Stimulated activated CD4-positive, alpha-beta T cell treated with anti-CD3 and anti-CD28 coated beads, Interleukin-1b, Interleukin-23, amount 100 ng/mL, for 4 hours (primary cell): ENCODE measurements at regions not wholly inside any gene's neighbourhood (a gene's known extent, or its start where the extent isn't known, plus 50 kb on each side); places are given as distances from the start of the nearest gene placed in this dataset.

Experiments
- DNase-seq, 2 donors: peaks; one replicate each; pipeline ENCODE4 v3.0.0-alpha.2; 2020; ENCODE audit warnings: low read depth in 2 of 2

DNA sequence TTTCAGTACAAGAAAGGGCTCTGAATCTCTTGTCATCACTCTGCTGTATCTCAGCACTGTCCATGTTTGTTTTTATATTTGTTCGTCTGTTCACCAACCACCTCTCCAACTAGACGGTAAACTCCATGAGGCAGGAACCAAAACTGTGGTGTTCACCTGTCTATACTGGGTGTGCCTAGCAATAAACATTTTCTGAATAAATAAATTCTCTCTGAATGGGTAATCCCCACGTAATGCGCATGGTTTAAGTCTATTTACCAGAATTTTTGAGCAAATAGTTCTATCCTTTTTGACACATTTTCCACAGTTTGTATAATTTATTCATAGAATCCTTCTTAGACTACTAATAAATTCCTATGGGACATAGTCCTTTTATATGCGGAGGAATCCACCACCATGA is 400.6 kb upstream of the CFAP20DC start:
- no peak for DNase-seq

DNA sequence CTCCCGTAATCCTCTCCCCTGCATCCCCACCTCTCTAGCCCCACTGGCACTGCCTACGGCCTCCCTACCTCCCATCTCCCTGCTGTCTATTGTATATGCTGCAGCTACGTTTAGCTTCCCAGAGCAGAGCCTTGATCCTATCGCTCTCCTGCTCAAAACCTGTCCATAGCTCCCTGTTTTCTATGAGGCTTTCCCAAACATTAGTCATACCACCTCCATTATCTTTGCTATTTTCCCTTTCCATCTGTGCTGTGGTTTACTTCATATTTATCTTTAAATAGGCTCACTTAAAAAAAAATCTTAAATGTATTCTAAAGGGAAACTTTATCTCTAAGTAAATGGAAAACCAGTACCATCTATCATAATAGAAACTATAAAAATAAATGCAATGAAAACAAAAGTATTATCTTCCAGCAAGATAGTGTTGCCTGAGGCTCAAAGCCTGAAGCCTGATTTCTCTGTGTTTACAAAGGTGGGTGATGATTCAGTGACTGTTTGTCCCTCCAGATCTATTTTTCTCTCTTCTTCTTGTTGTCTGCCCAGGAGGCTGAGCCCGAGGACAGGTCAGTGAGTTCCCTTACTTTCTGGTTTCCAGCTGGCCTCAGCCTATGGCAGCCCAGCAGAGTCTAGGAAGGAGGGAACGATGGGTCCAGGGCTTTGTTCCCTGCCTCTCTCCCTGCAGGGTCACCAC is 397.1 kb upstream of the CFAP20DC start:
- DNase-seq: no peak

DNA sequence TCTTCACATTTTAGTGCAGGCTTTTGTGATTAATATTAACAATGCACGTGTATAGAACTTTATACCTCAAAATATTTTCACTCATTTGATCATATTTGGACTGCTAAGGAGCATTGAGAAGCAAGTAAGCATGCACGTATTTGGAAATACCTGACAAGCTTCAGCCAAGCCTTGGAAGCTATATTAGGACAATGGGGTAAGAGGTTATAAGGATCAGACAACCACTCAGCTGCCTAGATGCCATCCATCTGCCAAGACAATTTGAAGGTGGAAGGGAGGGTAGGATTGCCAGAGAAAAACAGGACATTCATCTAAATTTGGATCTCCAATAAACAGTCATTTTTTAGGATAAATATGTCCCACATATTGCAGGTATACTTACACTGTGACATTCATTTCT is 394.9 kb upstream of the CFAP20DC start:
- no peak for DNase-seq

DNA sequence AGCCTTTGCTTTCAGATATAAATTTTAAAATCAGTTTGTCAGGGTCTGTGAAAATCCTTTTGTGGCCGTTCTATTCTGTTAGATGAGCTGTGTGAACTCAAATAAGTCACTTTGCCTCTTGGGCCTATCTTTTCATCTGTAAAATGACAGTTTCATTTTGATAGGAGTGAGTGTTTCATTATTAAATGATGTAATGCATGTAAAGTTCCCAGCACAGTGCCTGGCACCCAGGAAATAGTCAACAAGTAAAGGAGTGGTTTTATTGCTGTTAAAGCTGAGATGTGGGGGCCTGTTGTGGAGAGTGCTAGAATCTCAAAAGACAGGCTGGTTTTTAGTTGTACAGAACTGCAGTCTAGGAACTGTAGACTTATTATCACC is 394.5 kb upstream of the CFAP20DC start:
- DNase-seq: no peak

DNA sequence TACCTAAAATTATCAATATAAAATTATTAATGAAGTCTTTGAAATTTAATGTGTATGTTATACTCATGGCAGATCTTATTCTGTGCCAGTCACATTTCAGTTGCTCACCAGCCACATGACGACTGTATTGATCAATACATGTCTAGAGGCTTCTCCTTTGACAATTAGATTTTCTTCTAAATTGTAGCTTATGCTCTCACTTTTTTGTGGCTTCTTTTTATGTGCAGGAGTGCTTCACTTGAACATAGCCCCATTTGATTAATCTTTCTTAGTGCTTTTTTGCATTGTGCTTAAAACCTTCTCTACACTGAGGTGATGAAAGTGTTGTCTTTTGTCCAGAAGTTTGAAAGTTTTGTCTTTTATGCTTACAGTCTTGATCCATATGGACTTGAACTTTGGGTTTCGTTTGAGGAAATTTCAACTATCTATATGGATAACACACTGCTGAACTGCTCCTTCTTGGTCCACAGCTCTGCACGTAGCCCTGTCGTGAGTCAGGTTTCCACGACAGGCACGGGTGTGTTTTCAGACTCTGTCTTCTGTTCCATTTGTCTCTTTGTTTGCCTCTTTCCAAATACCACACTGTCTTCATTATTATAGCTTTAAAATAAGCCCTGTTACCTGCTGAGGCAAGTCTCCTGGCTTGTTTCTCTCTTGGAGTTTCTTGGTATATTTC is 393.9 kb upstream of the CFAP20DC start:
- DNase-seq: no peak

DNA sequence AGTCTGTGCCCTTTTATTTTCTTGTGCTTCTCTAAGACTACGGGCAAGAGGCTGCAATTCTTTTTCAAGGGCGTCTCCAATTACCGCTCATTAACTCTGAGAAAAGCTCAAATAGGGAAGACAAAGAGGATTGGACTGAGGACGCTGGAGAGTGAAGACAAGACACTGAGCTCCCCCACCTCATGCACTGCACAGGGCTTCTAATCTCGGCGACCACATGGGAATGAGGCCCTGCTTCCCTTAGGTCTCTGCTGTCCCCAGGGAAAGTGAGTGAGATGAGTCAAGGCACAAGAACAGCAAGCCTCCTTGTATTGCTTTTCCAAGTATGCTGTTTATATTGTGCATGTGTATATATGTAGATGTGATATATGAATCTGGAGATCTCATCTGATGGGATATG is 392.2 kb upstream of the CFAP20DC start:
- DNase-seq: no peak

GRCh38 chr3:59440285-59441028 is 390.6 kb upstream of the CFAP20DC start:
- DNase-seq: no peak

DNA sequence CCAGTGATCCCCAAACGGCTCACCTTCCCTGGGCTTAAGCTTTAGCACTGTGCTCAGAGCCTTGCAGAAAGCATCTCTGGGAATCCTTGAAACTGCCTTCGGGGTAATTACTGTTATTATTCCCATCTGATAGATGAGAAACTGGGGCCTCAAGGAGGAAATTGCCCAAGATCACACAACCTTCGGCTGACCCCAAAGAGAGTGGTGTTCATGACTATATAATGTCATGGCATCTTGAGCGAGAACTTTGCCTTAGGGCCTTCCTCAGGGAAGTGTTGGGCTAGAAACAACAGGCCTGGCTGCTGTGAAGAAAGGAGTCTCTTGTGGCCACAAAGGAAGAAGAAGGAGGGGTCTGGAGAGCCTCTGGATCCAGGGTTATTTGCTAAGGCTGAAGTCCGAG is 388.7 kb upstream of the CFAP20DC start:
- no peak for DNase-seq

DNA sequence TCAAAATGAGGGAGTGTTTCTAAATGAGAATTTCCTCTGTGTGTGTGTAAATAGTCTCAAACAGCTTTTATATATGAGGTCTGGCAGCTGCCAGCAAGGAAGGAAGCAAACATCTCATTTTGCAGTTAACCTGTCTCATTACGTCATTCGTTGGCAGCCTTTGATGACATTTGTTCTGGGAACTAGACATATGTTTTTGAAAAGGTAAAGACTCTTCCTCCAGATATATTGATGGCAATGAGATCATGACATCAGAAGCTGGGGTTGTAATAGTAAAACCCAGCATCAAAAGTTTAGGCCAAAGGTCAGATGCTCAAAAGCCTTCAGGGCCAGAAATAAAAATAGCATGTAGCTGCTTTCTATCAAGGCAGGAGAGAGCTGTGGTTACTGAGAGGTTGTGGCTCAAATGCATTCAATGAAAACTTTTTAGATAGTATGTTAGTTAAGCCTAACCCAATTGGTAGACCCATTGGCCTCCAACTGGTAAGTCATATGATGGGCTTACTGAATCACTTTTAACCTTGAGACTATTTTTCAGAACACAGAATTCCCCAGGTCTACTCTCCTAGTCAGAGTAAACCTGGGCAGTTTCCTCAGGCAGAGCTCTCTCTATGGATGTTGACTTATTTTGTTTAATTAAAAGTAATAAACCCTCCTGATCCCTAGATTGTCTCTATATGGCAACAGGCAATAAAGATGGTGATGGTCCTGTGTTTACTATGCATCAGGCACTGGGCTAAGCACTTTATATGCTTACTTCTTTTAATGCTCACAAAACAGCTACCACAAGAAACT is 386.5 kb upstream of the CFAP20DC start:
- DNase-seq: no peak

DNA sequence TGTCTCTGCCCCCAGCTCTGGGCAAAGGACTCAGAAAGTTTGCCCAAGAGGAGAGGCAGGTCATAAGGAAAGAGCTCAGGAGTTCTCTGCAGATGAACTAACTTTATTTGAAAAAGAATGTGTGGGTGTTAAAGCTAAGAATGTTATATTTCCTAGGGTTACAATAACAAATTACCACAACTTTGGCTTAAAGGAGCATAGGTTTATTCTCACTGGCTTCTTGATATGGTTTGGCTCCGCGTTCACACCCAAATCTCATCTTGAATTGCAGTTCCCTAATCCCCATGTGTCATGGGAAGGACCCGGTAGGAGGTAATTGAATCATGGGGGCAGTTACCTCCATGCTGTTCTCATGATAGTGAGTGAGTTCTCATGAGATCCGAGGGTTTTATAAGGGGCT is 383.7 kb upstream of the CFAP20DC start:
- DNase-seq: no peak

- DNase-seq: no peak
Measured at GRCh38 chr3:59432665-59433064, 382.8 kb upstream of the CFAP20DC start.

DNA sequence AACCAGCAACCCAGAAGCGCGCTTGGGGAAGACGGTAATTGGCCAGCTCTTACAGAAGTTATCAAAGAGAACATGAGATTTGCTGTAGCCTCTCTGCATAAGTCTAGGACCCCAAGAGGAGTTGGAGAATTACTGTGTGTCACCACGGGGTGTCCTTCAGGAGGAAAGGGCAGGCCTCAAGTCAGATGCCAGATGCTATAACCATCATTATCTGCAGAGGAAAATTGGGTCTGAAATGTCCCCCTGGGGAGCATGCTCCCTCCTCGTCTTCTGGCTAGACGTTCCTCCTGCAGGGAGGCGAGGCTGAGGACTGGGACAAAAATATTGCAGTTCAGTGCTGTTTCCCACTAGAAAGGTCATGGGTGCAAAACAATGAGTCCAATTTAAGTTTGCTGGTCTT is 380.5 kb upstream of the CFAP20DC start:
- DNase-seq: no peak

DNA sequence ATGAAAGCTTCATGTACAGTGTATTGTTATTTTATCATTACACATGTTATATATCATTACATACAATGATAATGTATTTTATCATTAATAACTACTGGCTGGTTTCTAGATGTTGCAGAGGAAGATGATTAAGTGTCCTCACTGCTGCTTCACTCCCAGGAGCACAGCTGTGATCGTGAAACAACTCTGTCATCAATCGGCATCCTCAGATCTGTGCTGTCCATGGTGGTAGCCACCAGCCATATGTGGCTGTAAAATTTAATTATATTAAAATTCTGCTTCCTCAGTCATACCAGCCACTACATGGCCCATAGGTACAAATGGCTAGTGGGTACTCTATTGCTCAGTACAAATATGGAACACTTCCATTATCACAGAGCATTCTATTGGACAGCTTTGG is 379.4 kb upstream of the CFAP20DC start:
- DNase-seq: no peak

DNA sequence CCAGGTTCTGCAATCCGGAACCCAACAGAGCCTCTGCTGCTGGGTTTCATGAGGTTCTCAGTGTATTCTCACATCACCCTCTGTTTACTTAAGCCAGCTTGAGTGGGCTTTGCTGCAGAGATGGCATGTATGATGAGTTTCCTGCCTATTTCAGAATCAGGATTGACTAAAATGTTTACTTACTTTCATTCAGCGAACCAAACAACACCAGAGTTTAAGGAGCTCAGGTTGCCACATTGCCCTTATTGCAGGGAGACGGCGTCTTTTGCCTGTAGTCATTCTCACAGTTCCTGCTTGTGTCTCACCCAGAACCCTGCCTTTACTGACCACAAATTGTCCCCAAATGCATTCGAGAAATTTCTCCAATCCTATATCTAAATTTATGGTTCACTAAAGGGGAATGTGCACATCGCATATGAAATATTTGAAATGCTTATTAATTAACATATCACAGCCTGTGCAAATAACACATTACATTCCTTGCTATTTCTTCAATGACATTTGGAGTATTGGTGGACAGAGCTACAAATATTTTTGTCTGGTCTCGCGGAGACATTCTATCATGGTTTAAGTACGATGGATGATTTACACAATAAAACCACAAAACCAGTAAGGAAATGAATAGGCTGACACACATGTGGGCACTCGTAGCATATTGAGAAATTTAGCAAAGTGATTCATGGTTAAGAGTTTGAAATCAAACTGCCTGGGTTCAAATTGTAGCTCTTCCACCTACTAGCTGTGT is 377.2 kb upstream of the CFAP20DC start:
- no peak for DNase-seq

GRCh38 chr3:59425942-59426341 is 376.1 kb upstream of the CFAP20DC start:
- DNase-seq: peak; percentile 16 to 46

DNA sequence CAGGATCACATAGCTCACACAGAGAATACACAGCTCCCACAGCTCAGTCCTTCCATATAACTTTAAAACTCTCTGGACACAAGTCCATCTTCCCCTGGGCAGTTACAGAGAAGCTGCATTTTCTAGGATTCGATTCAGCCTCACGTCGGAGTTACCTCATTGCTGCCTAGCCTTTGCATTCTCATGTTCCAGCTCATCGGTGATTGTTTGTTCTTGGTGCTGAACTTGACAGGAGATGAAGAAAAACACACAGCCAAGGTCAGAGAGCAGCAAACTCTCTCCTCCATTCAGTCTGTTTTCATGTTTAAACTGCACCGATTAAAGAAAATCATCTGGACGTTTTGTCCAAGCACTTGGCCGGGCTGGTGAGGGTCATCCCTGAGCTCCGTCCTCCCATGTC is 375.5 kb upstream of the CFAP20DC start:
- no peak for DNase-seq

GRCh38 chr3:59424268-59425010 is 374.6 kb upstream of the CFAP20DC start:
- DNase-seq: no peak

DNA sequence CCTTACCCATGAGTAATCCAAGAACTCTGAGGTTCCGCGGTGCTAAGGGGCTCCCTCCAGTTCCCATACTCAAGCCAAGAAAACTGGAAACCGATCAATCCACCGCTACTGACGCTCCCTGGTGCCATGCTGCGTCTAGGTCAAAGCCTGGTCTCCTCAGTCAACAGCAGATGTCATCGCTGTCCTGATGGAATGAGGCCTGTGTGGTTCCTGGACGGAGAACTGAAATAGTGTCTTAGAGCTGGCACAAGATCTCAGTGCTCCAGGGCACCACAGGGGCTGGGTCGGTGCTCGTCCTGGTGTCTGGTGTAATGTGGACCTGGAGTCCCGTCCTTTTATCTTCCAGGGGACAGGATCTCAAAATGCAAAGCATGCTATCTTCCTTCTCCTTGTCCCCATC is 373.9 kb upstream of the CFAP20DC start:
- DNase-seq: no peak

GRCh38 chr3:59422312-59422711 is 372.5 kb upstream of the CFAP20DC start:
- DNase-seq: no peak

DNA sequence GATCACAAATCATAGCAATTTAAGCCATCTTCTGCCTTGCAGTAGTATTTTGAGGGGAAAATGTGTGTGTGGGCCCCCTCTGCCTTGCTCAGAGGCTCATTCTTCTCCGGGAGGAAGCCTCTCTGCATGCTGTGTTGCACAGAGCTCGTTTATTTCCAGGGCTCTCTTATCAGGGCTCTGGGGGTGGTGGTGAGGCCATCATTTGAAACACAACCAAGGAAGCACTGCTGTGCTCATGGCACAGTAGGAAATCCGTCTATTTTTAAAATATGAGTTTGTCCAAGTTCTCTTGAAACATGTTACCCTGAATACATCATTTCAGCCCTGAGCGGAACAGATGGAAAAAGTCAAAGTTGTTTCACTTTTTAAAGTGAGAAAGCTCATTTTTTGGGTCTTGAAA is 369.0 kb upstream of the CFAP20DC start:
- DNase-seq: no peak

DNA sequence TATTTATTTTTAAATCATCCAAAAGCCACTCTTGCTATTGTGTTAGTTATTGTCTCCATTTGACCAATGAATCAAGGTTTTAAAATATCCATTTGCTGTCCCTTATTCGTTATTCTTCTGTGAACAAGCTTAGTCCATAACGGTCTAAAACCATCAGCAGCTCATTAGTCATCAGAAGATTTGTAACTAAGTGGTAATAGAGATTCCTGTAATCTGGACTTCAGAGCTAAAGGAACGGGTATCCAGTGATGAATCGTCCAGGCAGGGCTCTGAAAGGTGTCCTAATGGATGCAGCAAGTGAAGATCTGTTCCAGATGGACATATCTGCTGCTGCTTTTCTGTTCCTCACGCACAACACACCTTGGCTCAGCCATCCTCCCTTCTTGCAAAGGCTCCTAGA is 362.7 kb upstream of the CFAP20DC start:
- DNase-seq: no peak
